HepG2 (cell line): ENCODE measurements at regions not wholly inside any gene's neighbourhood (a gene's known extent, or its start where the extent isn't known, plus 50 kb on each side); places are given as distances from the start of the nearest gene placed in this dataset.

Source experiments
- DBP ChIP-seq: sonication (generic); formaldehyde crosslinking; IDR thresholded peaks from 2 replicates; pipeline ENCODE4 v1.4.0; 2020; ENCODE audit warnings: missing genetic modification reagents; ENCODE audit errors: not compliant biosample characterization
- GTF3A ChIP-seq: sonication (generic); formaldehyde crosslinking; conservative IDR thresholded peaks from 2 replicates; pipeline ENCODE4 v1.4.0; 2020; ENCODE audit warnings: mild to moderate bottlenecking, missing genetic modification reagents
- SOX13 ChIP-seq, 3 experiments: fragments of 450-650 bp in 1 of 3; sonication (generic) in 1 of 3; formaldehyde crosslinking in 1 of 3; IDR thresholded peaks in 2 of 3; conservative IDR thresholded peaks in 1 of 3; 2 replicates each; pipeline versions ENCODE4 v1.5.0 to v1.6.1; 2016 to 2020; ENCODE audit warnings: antibody characterized with exemption in 1 of 3, mild to moderate bottlenecking in 1 of 3, missing compliant biosample characterization in 1 of 3, missing genetic modification reagents in 1 of 3, moderate library complexity in 1 of 3
- SP140L ChIP-seq: sonication (generic); formaldehyde crosslinking; IDR thresholded peaks from 2 replicates; pipeline ENCODE4 v1.4.0; 2020; ENCODE audit warnings: missing genetic modification reagents, borderline replicate concordance
- TFAP4 ChIP-seq: sonication (generic); IDR thresholded peaks from 2 replicates; pipeline ENCODE4 v1.6.1; 2016; ENCODE audit warnings: low read depth, borderline replicate concordance
- ZNF33B ChIP-seq: sonication (generic); formaldehyde crosslinking; IDR thresholded peaks from 2 replicates; pipeline ENCODE4 v1.5.1; 2020; ENCODE audit warnings: mild to moderate bottlenecking, missing genetic modification reagents
- ZNF616 ChIP-seq: sonication (generic); formaldehyde crosslinking; IDR thresholded peaks from 2 replicates; pipeline ENCODE4 v1.5.0; 2020; ENCODE audit warnings: low read depth, mild to moderate bottlenecking, missing genetic modification reagents
- TF ChIP-seq, protein P1 (sequence below): sonication (generic); formaldehyde crosslinking; IDR thresholded peaks from 2 replicates; pipeline ENCODE4 v1.8.1; 2023; ENCODE audit warnings: mild to moderate bottlenecking, missing genetic modification reagents
- TF ChIP-seq, protein P2 (sequence below): sonication (generic); formaldehyde crosslinking; IDR thresholded peaks from 2 replicates; pipeline ENCODE4 v1.5.0; 2020; ENCODE audit warnings: missing genetic modification reagents, mild to moderate bottlenecking, borderline replicate concordance

DNA sequence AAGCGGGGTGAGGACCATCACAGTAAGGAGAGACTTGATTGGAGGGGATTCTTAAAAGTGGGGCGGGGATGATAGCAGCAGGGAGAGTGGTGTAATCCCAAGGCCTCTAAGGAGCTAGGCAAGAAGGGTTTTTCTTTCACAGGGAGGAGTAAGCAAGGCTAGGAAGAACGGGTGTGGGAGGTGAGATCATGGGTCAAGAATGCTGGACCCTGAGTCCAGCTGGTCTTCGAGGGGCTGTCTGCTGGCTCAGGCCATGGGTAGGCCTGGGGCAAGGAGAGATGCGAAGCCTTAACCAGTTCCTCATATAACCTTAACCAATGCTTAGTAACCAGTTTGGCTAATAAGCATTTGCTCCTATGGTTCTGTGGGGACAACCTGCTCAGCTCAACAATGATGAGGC lies 599.1 kb downstream of the NPHP4 start (continued):
- TF ChIP-seq GTF3A (CRISPR knock-in tag) = no peak
- TF ChIP-seq, protein P1, sequence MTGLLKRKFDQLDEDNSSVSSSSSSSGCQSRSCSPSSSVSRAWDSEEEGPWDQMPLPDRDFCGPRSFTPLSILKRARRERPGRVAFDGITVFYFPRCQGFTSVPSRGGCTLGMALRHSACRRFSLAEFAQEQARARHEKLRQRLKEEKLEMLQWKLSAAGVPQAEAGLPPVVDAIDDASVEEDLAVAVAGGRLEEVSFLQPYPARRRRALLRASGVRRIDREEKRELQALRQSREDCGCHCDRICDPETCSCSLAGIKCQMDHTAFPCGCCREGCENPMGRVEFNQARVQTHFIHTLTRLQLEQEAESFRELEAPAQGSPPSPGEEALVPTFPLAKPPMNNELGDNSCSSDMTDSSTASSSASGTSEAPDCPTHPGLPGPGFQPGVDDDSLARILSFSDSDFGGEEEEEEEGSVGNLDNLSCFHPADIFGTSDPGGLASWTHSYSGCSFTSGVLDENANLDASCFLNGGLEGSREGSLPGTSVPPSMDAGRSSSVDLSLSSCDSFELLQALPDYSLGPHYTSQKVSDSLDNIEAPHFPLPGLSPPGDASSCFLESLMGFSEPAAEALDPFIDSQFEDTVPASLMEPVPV (CRISPR knock-in tag) = no peak
- TF ChIP-seq, protein P2, sequence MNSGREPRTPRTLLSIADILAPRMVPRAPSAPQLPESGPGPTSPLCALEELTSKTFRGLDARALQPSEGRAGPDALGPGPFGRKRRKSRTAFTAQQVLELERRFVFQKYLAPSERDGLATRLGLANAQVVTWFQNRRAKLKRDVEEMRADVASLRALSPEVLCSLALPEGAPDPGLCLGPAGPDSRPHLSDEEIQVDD (CRISPR knock-in tag) = no peak
- no peak for TF ChIP-seq ZNF616 (CRISPR knock-in tag)
- TF ChIP-seq TFAP4 = no peak
- TF ChIP-seq SP140L (CRISPR knock-in tag) = no peak
- TF ChIP-seq SOX13 (IDR thresholded peaks at IDR 0.05) = no peak
- no peak for TF ChIP-seq SOX13 (CRISPR knock-in tag; conservative IDR thresholded peaks at IDR 0.05 in 1 of 2, IDR thresholded peaks at IDR 0.05 in 1 of 2)
- TF ChIP-seq DBP (CRISPR knock-in tag) = no peak
- TF ChIP-seq ZNF33B (CRISPR knock-in tag) = no peak
